ENCODE measurements at regions not wholly inside any gene's neighbourhood (a gene's known extent, or its start where the extent isn't known, plus 50 kb on each side); places are given as distances from the start of the nearest gene placed in this dataset.
A peak's percentile ranks its signal among the peaks of the same experiment; 100 is the strongest.

- no peak for DNase-seq (ENCODE audit: low read depth in 4 of 4, low spot score in 1 of 4)
Measured at GRCh38 chr9:129490583-129491486, 130.1 kb downstream of the C9orf50 start.

GRCh38 chr9:129489838-129490582 is 130.9 kb downstream of the C9orf50 start:
- DNase-seq (ENCODE audit: low read depth in 4 of 4, low spot score in 1 of 4), result no peak

GRCh38 chr9:129487658-129488483 is 133.0 kb downstream of the C9orf50 start:
- peak in 3 of 4 experiments; percentile 44 to 59 (median 52) for DNase-seq (ENCODE audit: low read depth in 4 of 4, low spot score in 1 of 4)

DNA sequence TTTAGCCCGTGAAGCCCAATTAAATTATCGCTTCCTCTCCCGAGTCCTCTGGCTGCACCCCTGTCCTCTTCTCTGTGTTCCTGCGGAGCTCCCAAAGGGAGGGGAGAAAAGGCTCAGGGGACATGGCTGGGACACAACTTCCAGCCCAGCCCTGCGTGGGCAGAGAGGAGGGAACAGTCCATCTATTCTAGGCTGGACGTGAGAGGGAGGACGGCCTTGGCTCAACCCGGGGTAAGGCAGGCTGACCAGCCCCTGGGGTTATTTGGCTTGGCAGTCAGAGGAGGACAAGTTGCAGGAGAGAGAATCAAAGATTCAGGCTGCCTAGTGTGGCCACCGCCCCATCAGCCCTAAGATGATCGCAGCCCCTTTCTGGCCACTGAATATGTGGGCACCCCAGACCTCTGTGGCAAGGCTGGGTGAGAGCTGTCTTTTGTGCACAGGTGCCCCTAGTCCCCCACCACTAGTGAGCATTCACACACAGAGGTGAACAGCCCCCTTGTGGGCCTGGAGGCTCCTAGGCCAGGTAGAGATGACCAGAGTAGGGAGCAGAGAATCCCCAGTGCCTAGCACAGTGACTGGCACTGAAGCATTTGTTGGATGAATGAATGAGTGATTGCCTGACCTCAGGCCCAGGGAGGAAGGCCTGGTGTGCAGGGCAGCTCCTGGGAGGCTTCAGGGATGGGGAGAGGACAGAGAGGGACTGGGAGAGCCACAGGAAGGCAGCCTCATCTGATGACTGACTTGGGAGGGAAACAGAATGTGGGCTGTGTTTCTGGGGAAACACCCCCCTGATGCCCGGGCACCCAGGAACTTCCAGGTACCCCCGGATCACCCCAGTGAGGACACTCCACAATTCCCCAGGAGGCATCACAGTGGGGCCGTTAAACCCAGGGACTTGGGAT is 133.9 kb downstream of the C9orf50 start:
- no peak for DNase-seq (ENCODE audit: low read depth in 4 of 4, low spot score in 1 of 4)

DNA sequence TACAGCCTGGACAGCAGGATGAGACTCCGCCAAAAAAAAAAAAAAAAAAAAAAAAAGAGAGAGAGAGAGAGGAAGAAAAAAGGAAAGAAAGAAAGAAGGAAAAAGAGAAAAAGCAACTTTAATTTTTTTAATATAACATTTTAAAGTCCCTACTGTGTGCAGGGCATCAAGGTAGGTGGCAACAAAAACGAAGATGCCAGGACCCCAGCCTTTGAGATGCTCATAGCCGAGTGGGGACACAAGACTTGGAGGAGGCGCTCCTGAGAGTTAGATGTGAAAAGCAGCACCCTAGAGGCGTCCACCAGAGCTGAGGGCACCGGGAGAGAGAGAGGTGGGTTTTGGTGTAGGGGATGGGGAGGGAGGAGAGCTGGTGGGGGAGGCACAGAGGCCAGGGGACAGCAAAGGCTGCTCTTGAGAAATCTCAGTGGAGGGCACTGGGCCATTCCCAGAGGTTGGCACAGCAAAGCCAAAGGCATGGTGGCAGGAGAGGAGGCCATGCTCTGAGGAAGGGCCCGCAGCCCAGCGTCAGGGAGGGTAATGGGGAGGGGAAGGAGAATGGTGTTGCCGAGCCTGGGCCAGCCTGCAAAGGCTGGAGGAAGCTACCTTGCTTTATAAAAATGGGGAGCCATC is 135.6 kb downstream of the C9orf50 start:
- DNase-seq (ENCODE audit: low read depth in 4 of 4, low spot score in 1 of 4), result no peak

DNA sequence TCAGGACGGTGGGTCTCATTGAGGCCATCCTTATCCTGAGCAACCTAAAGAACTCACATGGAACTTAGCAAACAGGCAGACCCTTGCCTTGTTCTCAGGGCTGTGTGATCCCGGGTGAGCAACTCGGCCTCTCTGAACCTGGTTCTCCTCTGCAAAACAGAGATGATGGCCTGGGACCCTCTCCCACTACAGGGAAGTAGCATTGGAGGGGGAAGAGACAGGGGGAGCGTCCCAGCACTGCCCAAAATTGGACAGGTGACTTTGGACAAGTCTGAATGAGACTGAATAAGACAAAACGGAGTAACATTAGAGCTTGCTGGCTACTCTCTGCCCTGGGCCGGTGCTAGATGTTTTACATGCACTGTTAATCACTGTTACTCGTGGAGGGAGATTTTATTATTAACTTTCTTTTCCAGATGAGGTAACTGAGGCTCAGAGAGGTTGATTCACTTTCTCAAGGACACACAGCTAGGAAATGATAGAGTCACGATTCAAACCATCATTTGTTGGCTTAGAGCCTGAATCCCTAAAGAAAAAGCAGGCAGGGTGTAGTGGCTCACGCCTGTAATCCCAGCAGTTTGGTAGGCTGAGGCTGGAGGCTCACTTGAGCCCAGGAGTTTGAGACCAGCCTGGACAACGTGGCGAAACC is 136.4 kb downstream of the C9orf50 start:
- no peak for DNase-seq (ENCODE audit: low read depth in 4 of 4, low spot score in 1 of 4)

DNA sequence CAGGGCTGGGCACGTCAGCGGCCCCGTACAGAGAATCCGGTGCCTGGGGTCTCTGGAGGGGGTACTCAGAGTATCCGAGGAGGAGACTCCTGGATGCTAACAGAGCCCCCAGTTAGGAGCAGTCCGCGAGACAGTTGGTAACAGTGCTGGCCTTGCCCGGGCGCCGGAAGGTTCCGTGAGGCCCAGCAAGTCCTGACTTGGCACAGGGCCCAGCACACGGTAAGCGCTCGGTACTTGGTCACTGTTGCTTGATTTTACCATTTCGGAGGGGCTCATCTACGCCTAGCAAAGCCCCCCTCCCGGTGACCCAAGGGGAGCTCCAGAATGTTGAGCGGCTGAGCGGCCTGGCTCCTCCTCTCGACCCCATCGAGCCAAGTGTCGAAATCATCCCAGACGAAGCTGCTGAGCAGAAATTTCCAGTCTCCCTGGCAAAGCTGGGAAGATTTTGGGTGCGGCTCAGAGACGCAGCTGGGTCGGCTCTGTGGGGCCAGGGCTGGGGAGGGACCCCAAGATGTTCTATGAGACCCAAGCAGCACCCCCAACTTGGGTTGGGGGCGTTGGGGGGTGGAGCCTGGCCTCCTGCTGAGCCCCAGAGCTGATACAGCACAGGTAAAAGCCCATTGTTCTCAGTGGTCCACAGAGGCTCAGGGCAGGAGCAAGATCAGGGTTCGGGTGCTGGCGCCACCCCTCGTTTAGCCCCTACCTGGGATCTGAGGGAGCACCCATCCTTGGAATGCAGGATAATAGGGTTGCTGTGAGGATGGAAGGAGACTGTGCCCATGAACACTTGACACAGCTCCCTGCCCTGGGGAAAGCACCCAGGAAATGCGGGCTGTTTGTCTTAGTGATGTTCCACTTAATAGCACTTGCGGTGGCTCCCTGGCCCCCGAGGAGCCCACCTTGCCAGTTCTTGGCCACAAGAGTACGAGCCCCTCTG is 137.2 kb downstream of the C9orf50 start:
- DNase-seq (ENCODE audit: low read depth in 4 of 4, low spot score in 1 of 4), result no peak

DNA sequence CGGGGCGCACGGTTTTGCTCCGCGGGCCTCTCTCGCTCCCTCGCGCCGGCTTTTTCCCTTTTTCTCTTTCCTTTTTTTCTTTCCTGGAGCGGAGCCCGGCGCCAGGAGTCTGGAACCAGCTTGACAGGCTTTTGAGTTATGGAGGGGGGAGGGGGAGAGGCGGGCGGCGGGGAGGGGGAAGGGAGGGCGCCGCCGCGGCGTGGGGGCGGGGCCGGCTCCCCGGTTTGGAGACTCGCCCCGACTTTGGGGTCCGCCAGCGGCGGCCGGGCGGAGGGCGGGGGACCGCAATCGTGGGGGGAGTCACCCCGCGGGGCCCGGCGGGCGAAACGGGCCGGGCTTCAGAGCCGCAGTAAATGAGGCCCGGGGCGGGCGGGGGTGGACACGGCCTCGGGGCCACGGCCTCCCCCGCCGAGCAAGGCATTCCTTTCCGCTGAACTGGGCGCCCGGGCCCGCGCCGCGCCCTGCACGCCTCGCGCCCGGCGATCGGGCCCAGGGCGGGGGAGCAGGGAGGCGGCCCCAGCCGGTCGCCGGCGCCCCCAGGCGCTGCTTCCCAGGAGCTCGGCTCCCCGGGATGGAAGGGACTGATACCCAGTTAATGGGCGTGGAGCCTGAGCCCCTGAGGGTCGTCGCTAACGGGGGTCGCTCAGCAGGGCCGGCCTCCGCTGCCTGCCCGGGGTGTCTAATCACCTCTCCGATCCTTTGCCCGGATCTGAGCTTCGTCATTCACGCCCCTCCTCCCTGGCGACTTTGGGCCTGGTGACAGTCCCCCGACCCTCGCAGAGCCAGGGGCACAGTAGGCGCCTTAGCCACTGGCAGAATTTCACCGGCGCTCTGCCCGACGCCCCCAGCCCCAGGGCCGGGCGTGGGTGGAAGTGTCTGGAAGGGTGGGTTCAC is 138.1 kb downstream of the C9orf50 start:
- no peak for DNase-seq (ENCODE audit: low read depth in 4 of 4, low spot score in 1 of 4)

DNA sequence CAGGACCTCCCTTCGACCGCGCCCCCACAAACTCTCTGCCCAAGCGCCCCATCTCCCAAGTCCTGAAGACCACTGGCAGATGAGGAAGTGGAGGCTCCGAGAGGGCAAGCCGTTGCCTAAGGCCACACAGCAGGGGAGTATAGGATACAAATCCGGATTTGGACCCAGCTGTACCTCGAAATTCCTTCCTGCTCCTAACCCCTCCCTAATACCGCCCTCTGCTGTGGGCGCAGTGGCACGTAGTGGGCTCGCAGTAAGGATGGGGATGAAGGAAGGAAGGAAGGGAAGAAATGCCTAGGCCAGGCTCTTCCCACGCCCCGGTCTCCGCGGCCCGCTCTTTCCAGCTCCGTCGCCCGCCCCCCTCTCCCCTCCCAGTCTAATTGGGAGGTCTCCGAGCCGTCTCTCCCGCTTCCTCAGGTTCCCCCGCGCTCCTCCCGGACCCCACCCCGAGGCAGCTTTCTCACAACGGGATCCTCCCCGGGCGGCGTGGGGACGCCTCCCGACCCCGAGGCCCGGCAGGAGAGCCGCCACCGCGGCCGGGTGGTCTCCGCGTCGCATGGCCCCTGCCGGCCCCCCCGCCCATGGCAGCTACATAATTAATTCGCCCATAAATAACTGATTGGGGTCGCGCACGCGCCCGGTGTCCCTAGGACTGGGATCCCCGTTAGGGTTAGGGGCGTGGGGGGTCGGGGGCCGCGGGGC is 138.9 kb downstream of the C9orf50 start:
- DNase-seq (ENCODE audit: low read depth in 4 of 4, low spot score in 1 of 4), result no peak

DNA sequence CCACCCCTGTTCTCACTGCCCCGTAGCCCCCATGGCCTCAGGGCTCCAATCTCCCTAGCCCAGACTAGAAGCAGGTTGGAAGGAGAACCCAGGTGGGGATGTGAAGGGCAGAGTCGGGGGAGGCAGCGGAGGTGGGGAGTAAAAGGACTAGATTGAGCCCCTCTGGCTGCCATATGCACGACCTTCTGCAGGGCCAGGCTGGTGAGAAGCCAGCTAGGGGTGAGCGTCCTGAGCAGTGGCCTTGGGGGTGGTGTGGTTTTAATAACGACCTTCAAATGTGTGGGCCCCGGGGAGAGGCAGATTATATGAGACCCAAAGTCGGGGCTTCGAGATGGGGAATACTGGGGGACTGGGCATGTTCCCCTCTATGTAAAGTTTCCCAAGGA is 139.5 kb downstream of the C9orf50 start:
- no peak for DNase-seq (ENCODE audit: low read depth in 4 of 4, low spot score in 1 of 4)

- DNase-seq (ENCODE audit: low read depth in 4 of 4, low spot score in 1 of 4), result no peak
Measured at GRCh38 chr9:129480745-129481144, 140.2 kb downstream of the C9orf50 start.

GRCh38 chr9:129480227-129480626 is 140.7 kb downstream of the C9orf50 start:
- DNase-seq (ENCODE audit: low read depth in 4 of 4, low spot score in 1 of 4), result no peak

GRCh38 chr9:129479631-129480011 is 141.3 kb downstream of the C9orf50 start:
- DNase-seq (ENCODE audit: low read depth in 4 of 4, low spot score in 1 of 4), result no peak

DNA sequence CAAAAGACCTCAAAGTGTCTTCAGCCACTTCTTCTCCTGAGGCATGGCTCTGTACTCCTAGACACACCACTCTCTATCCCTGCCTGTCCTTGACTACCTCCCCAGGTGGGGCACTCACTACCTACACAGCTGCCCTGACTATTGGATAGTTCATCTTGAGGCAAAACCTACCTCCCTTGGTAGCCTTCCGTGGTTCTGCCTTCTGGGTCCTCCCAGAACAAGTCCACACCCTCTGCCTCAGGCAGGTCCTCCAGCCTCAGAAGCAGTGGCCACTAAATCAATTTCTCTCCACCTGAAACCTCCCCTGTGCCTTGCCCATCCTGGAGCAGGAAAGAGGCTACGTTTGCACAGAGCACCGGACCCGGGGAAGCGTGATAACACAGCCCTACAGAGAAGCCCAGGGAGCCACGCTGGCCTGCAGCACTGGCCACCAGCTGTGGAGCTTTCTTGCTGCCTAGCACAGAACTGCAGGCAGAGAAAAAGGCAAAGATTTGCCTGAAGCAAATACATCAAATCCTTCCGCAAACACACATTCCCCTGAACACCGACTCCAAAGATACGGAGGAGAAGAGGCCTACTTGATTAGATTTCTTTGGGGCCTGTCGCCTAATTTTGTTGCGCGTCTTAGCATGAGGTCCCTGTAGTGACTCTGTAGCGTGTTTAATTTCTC is 141.8 kb downstream of the C9orf50 start:
- no peak for DNase-seq (ENCODE audit: low read depth in 4 of 4, low spot score in 1 of 4)

- DNase-seq (ENCODE audit: low read depth in 4 of 4, low spot score in 1 of 4), result no peak
Measured at GRCh38 chr9:129478461-129478860, 142.4 kb downstream of the C9orf50 start.

Data from stimulated activated CD4-positive, alpha-beta T cell treated with anti-CD3 and anti-CD28 coated beads, Interleukin-1b, Interleukin-23, amount 100 ng/mL, for 24 hours (primary cell).